ENCODE measurements at regions not wholly inside any gene's neighbourhood (a gene's known extent, or its start where the extent isn't known, plus 50 kb on each side); places are given as distances from the start of the nearest gene placed in this dataset.

DNA sequence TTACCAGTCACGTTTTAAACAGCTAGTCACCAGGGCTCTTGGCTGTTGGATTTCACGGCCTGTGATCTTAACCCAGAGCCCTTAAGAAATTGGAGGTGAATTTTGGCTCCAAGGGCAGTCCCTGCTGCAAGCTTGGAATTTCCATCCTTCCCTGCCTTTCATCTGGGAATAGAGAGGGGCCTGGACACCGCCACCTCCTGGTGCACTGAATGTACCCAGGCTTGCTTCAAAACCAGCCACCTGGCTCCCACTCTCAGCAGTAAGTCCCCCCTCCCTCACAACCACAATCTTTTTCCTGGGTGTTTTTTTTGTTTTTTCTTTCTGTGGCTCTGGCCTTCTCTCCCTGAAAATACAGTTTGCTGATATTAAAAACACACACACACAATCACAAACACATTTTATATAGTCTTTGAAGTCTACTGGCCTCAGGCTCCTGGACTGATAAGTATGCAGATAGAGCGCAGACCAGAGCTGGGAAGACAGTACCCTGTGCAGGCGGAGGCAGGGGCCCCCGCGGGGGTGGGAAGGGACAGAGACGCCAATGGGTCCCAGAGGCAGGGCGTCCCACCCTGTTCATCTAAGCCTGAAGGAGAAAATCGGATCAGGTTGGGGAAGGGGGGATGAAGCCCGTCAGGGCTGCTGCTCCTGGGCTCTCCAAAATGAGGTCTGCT is 65.8 kb upstream of the IGSF21 start:
- TF ChIP-seq, protein P1, sequence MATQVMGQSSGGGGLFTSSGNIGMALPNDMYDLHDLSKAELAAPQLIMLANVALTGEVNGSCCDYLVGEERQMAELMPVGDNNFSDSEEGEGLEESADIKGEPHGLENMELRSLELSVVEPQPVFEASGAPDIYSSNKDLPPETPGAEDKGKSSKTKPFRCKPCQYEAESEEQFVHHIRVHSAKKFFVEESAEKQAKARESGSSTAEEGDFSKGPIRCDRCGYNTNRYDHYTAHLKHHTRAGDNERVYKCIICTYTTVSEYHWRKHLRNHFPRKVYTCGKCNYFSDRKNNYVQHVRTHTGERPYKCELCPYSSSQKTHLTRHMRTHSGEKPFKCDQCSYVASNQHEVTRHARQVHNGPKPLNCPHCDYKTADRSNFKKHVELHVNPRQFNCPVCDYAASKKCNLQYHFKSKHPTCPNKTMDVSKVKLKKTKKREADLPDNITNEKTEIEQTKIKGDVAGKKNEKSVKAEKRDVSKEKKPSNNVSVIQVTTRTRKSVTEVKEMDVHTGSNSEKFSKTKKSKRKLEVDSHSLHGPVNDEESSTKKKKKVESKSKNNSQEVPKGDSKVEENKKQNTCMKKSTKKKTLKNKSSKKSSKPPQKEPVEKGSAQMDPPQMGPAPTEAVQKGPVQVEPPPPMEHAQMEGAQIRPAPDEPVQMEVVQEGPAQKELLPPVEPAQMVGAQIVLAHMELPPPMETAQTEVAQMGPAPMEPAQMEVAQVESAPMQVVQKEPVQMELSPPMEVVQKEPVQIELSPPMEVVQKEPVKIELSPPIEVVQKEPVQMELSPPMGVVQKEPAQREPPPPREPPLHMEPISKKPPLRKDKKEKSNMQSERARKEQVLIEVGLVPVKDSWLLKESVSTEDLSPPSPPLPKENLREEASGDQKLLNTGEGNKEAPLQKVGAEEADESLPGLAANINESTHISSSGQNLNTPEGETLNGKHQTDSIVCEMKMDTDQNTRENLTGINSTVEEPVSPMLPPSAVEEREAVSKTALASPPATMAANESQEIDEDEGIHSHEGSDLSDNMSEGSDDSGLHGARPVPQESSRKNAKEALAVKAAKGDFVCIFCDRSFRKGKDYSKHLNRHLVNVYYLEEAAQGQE (IDR thresholded peaks at IDR 0.05; ENCODE audit: insufficient read depth in 1 of 2, low read depth in 2 of 2, low read length in 2 of 2): no peak
- no peak for TF ChIP-seq SIN3A (IDR thresholded peaks at IDR 0.05; ENCODE audit: borderline replicate concordance, insufficient read depth, low read length)
- TF ChIP-seq TAF1 (IDR thresholded peaks at IDR 0.05; ENCODE audit: borderline replicate concordance, insufficient read depth, low read length): no peak
- TF ChIP-seq FOXP2 (optimal IDR thresholded peaks at IDR 0.05; ENCODE audit: borderline replicate concordance, extremely low read depth, extremely low read length, insufficient read depth): no peak
- no peak for TF ChIP-seq POLR2AphosphoS5 (IDR thresholded peaks at IDR 0.05; ENCODE audit: low read depth, low read length)

GRCh38 chr1:18043871-18044270 is 63.7 kb upstream of the IGSF21 start:
- TF ChIP-seq POLR2AphosphoS5 (IDR thresholded peaks at IDR 0.05; ENCODE audit: low read depth, low read length): no peak
- TF ChIP-seq SIN3A (IDR thresholded peaks at IDR 0.05; ENCODE audit: borderline replicate concordance, insufficient read depth, low read length): no peak
- TF ChIP-seq, protein P1 (IDR thresholded peaks at IDR 0.05; ENCODE audit: insufficient read depth in 1 of 2, low read depth in 2 of 2, low read length in 2 of 2): no peak
- TF ChIP-seq TAF1 (IDR thresholded peaks at IDR 0.05; ENCODE audit: borderline replicate concordance, insufficient read depth, low read length): no peak
- TF ChIP-seq FOXP2 (optimal IDR thresholded peaks at IDR 0.05; ENCODE audit: borderline replicate concordance, extremely low read depth, extremely low read length, insufficient read depth): no peak

DNA sequence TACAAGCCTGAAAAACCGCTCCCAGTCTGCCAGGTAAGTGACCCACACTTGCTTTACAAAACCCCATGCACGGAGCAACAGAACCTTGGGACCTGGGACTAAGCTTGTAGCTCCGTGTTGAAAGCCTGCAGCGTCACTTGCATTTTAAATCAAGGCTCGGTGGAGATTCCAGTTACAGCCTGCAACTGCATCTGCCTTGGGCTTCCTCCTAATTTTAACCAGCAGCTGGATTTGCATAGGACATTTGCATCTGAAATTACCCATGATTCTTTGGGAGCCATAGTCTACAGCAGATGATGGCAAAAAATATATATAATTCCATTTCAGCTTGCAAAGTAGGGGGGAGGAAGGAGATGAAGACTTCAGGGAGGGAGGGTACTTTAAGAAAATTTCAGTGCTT is 62.4 kb upstream of the IGSF21 start:
- no peak for TF ChIP-seq SIN3A (IDR thresholded peaks at IDR 0.05; ENCODE audit: borderline replicate concordance, insufficient read depth, low read length)
- no peak for TF ChIP-seq POLR2AphosphoS5 (IDR thresholded peaks at IDR 0.05; ENCODE audit: low read depth, low read length)
- TF ChIP-seq, protein P1 (IDR thresholded peaks at IDR 0.05; ENCODE audit: insufficient read depth in 1 of 2, low read depth in 2 of 2, low read length in 2 of 2): no peak
- TF ChIP-seq TAF1 (IDR thresholded peaks at IDR 0.05; ENCODE audit: borderline replicate concordance, insufficient read depth, low read length): no peak
- TF ChIP-seq FOXP2 (optimal IDR thresholded peaks at IDR 0.05; ENCODE audit: borderline replicate concordance, extremely low read depth, extremely low read length, insufficient read depth): no peak

- TF ChIP-seq, protein P1 (IDR thresholded peaks at IDR 0.05; ENCODE audit: insufficient read depth in 1 of 2, low read depth in 2 of 2, low read length in 2 of 2): no peak
- TF ChIP-seq POLR2AphosphoS5 (IDR thresholded peaks at IDR 0.05; ENCODE audit: low read depth, low read length): no peak
- TF ChIP-seq FOXP2 (optimal IDR thresholded peaks at IDR 0.05; ENCODE audit: borderline replicate concordance, extremely low read depth, extremely low read length, insufficient read depth): no peak
- no peak for TF ChIP-seq SIN3A (IDR thresholded peaks at IDR 0.05; ENCODE audit: borderline replicate concordance, insufficient read depth, low read length)
- TF ChIP-seq TAF1 (IDR thresholded peaks at IDR 0.05; ENCODE audit: borderline replicate concordance, insufficient read depth, low read length): no peak
Observed at GRCh38 chr1:18045621-18046020, 62.0 kb upstream of the IGSF21 start.
